IPS-18a (cell line): ENCODE measurements at regions not wholly inside any gene's neighbourhood (a gene's known extent, or its start where the extent isn't known, plus 50 kb on each side); places are given as distances from the start of the nearest gene placed in this dataset.

Source experiments
- H3K27ac ChIP-seq: one replicate; pipeline ENCODE4 v1.5.1; 2013; ENCODE audit warnings: low read length
- H3K27me3 ChIP-seq: one replicate; pipeline ENCODE4 v1.6.1; 2013; ENCODE audit warnings: mild to moderate bottlenecking, low read length; ENCODE audit not compliant: control insufficient read depth, insufficient read depth
- H3K36me3 ChIP-seq: one replicate; pipeline ENCODE4 v1.6.1; 2013; ENCODE audit warnings: low read depth, low read length; ENCODE audit not compliant: control insufficient read depth
- H3K4me1 ChIP-seq: one replicate; pipeline ENCODE4 v1.6.1; 2013; ENCODE audit warnings: low read depth, low read length; ENCODE audit not compliant: control insufficient read depth
- H3K4me3 ChIP-seq: one replicate; pipeline ENCODE4 v1.5.1; 2013; ENCODE audit warnings: low read length
- H3K9ac ChIP-seq: one replicate; pipeline ENCODE4 v1.6.1; 2013; ENCODE audit warnings: mild to moderate bottlenecking, low read length, moderate library complexity
- H3K9me3 ChIP-seq: one replicate; pipeline ENCODE4 v1.6.1; 2013; ENCODE audit warnings: low read depth, low read length; ENCODE audit not compliant: control insufficient read depth

DNA sequence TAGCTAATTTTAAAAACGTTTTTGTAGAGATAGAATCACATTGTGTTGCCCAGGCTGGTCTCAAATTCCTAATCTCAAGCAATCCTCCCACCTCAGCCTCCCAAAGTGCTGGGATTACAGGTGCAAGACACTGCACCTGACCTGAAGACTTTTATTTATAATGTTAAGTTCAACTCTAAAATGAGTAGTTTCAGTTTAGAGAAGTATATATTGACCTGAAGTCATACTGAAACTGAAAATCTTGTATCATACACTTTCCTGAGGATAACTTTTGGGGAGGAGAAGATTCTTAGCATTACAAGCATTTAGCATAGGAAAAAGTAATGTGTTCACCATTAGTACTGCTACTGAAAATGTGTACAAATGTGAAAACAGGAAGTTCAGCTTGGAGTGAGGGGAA, 249.3 kb downstream of the CASP12 start:
- Histone ChIP-seq H3K27me3 (no peaks in the 10 kb centered on the region), H3K4me3 (no peak overlapping the region), H3K4me1 (no peaks in the 10 kb centered on the region), H3K27ac (no peak overlapping the region), H3K9ac (no peak overlapping the region), H3K9me3 (peaks cover 17% of the 10 kb centered on the region), H3K36me3 (no peaks in the 10 kb centered on the region)

DNA sequence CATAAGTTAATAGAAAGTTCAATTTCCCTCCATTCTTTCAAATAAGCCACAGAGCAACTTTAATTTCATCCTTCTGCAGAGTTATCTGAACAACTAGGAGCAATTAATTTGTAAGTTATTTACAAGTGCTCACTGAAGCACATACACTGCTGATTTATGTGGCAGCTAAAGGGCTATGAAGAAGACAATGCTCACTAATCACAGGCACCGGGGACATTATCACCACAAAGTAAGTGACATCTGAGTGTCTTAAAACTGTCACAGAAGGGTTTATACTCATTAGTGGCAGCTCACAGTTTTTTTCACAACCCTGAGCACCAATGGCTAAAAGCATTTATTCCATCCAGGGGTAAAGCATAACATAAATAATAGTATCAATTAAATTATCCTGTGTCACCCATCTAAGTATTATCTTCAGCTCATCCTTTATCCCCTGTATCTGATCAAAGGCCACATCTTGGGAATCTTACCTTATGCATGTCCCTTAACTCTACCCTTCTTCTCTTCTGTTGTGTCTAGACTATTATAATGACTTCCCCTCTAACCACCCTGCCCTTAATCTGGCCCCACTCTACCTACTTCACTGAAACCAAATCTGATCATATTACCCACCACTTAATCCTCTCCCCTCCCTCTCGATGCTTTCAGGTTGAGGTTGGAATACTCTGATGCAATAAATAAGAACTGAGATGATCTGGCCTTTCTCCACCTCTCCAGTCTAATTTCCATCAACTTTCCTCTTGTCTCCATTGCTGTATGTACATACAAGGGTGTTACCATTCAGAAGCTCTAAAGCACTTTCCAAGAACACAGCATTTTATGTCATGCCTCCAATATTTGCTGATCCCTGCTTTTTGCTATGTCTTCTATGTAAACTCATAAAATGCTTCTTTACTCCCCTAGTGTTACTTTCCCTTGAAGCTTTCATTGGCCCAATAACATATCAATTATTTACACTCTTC, 252.7 kb downstream of the CASP12 start:
- H3K27ac ChIP-seq, result no peak overlapping the region
- H3K9me3 ChIP-seq, result peaks cover 12% of the 10 kb centered on the region
- no peaks in the 10 kb centered on the region for H3K4me1 ChIP-seq
- no peak overlapping the region for H3K9ac ChIP-seq
- no peaks in the 10 kb centered on the region for H3K36me3 ChIP-seq
- H3K27me3 ChIP-seq, result no peaks in the 10 kb centered on the region
- no peak overlapping the region for H3K4me3 ChIP-seq

DNA sequence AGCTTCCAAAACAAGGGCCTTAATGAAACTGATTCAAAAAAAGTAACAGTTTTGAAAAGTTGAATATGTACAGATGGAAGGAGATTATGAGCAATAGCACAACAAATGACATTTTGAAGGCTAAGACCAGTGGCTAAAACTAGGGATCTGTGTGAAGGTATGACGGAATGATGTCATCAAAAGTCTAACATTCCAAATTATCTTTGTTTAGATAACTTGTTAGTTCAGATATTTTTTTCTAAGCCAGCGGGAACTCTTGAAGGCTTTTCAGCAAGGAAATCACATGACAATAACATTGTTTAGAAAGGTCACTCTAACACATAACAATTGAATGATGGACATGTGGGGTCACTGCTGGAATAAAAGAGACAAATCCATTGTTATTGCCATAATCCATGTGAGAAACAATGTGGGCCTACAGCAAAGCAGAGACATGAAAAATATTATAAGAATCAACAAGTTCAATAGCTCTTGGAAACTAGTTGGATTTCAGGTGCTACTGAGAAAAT, 260.5 kb downstream of the CASP12 start:
- Histone ChIP-seq H3K9me3 (no peaks in the 10 kb centered on the region), H3K27ac (no peak overlapping the region), H3K9ac (no peak overlapping the region), H3K36me3 (no peaks in the 10 kb centered on the region), H3K27me3 (no peaks in the 10 kb centered on the region), H3K4me3 (no peak overlapping the region), H3K4me1 (peaks cover 6% of the 10 kb centered on the region)

DNA sequence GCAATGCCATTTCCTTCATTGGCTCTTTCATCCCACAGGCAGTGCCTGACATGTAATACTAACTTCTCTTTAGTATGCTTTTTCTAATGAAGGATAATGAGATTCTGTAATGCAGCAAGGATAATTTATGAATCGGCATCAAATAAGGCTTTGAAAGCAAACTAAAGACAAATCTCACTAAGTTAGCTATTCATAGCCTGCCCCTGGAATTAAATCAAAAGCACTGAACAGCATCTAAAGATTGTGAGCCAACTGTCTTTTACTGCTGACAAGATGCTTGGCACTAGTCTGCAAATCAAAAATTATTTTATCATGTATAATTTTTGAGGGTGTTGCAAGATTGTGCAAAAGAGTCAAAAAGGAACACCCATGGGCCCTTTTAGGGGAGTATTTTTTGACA, 265.0 kb downstream of the CASP12 start:
- Histone ChIP-seq H3K36me3 (no peaks in the 10 kb centered on the region), H3K27ac (no peak overlapping the region), H3K27me3 (no peaks in the 10 kb centered on the region), H3K9ac (no peak overlapping the region), H3K4me1 (peaks cover 20% of the 10 kb centered on the region), H3K9me3 (no peaks in the 10 kb centered on the region), H3K4me3 (no peak overlapping the region)

DNA sequence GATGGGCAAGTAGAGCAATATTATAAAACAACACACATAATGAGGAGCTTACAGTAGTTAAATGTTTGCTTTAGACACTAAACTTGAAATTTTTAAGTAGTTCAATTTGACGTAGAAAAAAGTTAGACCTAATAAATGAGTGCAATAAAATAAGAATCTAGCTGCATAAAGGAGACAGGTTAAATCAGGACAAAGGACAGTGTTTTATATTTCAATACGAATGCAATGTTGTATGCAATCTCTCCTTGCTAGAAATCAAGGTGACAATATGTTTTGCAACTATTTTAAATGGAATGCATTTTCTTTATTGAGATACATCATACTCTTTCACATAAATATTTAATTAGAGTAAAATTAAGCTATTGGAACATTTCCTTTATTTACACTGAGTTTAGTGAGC, 267.9 kb downstream of the CASP12 start:
- Histone ChIP-seq H3K9me3 (no peaks in the 10 kb centered on the region), H3K4me1 (peaks cover 14% of the 10 kb centered on the region), H3K9ac (no peak overlapping the region), H3K36me3 (no peaks in the 10 kb centered on the region), H3K27ac (no peak overlapping the region), H3K27me3 (no peaks in the 10 kb centered on the region), H3K4me3 (no peak overlapping the region)

DNA sequence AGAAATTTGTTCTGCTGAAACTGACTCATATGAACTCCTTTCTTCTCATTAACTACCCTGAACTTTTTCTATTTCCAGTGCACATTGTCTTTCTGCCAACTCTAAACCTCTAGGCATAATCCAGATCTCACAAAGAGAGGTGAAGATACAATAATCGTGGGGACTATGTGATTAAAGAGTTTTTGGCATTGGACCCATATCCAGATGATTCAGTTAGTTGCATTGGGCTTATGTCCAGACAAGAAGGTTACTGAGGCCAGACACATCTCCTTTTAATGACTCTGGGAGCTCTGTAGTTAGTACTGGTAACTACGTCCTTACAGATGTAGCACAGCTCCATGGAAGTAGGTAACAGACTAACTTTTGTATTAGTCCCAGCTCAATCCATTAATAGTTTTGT, 273.0 kb downstream of the CASP12 start:
- H3K36me3 ChIP-seq, result no peaks in the 10 kb centered on the region
- H3K27ac ChIP-seq, result no peak overlapping the region
- no peak overlapping the region for H3K9ac ChIP-seq
- H3K4me3 ChIP-seq, result no peak overlapping the region
- H3K9me3 ChIP-seq, result no peaks in the 10 kb centered on the region
- H3K4me1 ChIP-seq, result peaks cover 34% of the 10 kb centered on the region
- H3K27me3 ChIP-seq, result no peaks in the 10 kb centered on the region

DNA sequence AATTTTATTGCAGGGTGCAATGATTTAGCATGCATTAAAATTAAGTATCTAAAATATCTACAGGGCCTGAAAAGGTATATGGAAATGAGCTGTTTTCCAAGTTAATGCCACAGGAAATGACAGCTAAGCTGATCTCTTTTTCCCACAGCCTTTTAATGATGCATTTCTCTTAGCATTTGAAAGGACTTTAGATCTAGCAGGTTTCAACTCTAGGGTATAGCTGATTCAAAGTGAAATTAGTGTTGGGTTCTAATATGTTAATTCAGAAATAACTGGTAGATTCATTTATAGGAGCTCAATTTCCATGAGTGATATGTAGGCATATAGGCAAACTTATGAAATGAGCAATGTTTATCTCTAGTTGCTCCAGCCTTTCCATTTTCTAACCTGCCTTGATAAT, 274.2 kb downstream of the CASP12 start:
- no peaks in the 10 kb centered on the region for H3K36me3 ChIP-seq
- H3K4me3 ChIP-seq, result peak overlapping the region; percentile 39
- H3K9me3 ChIP-seq, result no peaks in the 10 kb centered on the region
- H3K27ac ChIP-seq, result peak overlapping the region; percentile 25
- H3K4me1 ChIP-seq, result peaks cover 27% of the 10 kb centered on the region
- no peak overlapping the region for H3K9ac ChIP-seq
- no peaks in the 10 kb centered on the region for H3K27me3 ChIP-seq

DNA sequence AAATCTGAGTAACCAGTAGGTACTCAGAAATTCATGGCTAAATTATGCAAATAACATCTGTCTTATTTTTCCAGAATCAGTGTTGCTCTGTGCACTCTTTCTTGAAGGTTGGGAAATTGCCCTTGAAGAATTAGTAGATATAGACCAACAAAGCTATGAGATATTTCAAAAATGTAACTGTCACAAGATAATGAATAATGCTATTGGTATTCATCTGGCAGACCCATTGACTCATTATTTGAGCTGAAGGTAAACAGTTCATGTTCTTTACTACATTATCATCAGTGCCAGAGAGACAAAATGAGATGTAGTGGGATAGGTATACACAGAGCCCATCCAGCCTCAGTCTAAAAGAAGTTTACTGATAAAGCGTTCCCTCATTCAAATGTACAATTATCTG, 274.7 kb downstream of the CASP12 start:
- H3K4me3 ChIP-seq, result peak overlapping the region; percentile 39
- peak overlapping the region; percentile 25 for H3K27ac ChIP-seq
- no peak overlapping the region for H3K9ac ChIP-seq
- no peaks in the 10 kb centered on the region for H3K9me3 ChIP-seq
- H3K36me3 ChIP-seq, result no peaks in the 10 kb centered on the region
- H3K4me1 ChIP-seq, result peaks cover 27% of the 10 kb centered on the region
- no peaks in the 10 kb centered on the region for H3K27me3 ChIP-seq

DNA sequence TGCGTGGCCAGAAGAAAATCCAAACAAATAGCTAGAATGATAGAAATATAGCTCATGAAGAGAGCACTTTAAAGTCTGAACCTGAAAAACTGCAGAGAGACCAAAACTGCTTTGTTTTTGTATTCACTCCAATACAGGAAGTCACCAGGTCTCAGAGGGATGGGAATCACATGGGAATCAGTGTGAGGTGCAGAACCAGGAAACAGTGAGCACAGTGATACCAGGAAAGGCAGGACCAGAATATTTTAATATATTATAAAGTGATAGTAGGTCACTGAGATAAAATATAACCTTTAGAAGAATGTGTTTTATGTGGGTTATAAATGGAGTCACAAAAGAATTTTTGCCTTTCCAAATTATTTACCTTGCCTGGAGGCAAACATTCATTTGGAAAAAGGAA, 277.3 kb downstream of the CASP12 start:
- Histone ChIP-seq H3K9ac (no peak overlapping the region), H3K9me3 (no peaks in the 10 kb centered on the region), H3K27ac (no peak overlapping the region), H3K4me3 (no peak overlapping the region), H3K27me3 (no peaks in the 10 kb centered on the region), H3K4me1 (peaks cover 27% of the 10 kb centered on the region), H3K36me3 (no peaks in the 10 kb centered on the region)

DNA sequence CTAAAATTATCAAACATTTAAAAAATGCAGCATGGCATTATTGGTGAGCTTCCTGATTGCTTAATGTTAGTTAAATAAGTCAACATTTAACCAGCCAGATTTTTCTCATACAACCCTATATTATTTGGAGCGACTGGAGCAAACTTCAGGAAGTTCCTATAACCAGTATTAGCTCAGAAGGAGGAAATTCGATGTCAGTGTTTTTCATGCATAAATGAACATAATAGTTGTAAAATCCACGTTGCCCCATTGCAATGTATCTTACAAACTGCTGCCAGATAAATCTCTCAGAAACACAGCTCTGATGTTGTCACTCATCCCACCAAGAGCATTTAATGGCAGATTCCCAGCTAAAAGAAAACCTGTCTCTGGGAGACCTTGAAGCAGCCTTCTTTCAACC, 278.5 kb downstream of the CASP12 start:
- no peak overlapping the region for H3K27ac ChIP-seq
- H3K9ac ChIP-seq, result no peak overlapping the region
- H3K4me3 ChIP-seq, result no peak overlapping the region
- H3K9me3 ChIP-seq, result no peaks in the 10 kb centered on the region
- peaks cover 23% of the 10 kb centered on the region for H3K4me1 ChIP-seq
- no peaks in the 10 kb centered on the region for H3K36me3 ChIP-seq
- no peaks in the 10 kb centered on the region for H3K27me3 ChIP-seq

DNA sequence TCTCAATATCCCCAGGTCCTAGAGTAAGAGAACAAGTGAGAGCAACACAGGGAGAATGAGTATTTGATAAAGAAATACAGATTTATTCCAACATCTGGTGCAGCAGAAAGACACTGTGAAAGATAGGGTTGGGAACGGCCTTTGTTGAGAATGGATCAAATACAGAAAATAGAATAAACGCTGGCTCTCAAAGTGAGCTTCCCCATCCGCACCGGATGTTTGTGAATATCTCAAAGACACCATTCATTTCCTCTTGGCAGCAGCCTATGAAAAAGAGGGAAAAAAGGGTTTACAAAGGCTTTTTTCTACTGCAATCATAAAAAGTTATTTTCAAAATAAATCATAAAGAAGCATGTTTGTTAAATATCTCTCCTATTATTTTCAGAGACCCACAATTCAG, 279.3 kb downstream of the CASP12 start:
- Histone ChIP-seq H3K9me3 (no peaks in the 10 kb centered on the region), H3K4me3 (no peak overlapping the region), H3K36me3 (no peaks in the 10 kb centered on the region), H3K27ac (no peak overlapping the region), H3K27me3 (no peaks in the 10 kb centered on the region), H3K4me1 (peaks cover 16% of the 10 kb centered on the region), H3K9ac (no peak overlapping the region)

DNA sequence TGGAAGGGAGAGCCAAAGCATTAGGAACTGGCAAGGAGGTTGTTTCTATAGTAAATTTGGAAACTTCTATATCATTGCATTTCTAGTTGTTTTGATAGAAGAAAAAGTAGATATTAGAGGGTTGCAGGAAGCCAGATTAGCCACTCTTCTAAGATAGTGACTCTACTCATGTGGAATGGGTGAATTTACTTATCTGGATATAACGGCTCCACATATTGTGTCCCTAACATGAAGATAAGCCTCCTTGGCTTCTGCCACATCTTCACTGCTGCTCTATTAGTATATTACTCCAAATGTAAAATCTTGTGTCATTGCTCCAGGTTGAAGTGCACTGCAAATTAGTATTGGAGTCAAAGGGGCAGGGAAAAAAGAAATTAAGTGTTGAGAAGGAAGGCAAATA, 283.3 kb downstream of the CASP12 start:
- H3K9me3 ChIP-seq, result no peaks in the 10 kb centered on the region
- H3K27me3 ChIP-seq, result no peaks in the 10 kb centered on the region
- no peak overlapping the region for H3K4me3 ChIP-seq
- H3K36me3 ChIP-seq, result no peaks in the 10 kb centered on the region
- no peaks in the 10 kb centered on the region for H3K4me1 ChIP-seq
- H3K9ac ChIP-seq, result no peak overlapping the region
- no peak overlapping the region for H3K27ac ChIP-seq
